Endothelial cell of umbilical vein (primary cell): ENCODE measurements at regions not wholly inside any gene's neighbourhood (a gene's known extent, or its start where the extent isn't known, plus 50 kb on each side); places are given as distances from the start of the nearest gene placed in this dataset.

Source experiments
- BruUV-seq: library from RNA; stranded (reverse); fragments of 400-500 nt; replicated peaks from 2 replicates; lab custom pipeline; 2021; lab: Mats Ljungman, UMichigan
- CTCF ChIA-PET: fragments of 300-600, 350-600 bp; sonication (Branson Sonifier 250); formaldehyde crosslinking; loops from one replicate; lab custom pipeline; 2021; ENCODE audit warnings: antibody characterized with exemption, inconsistent platforms; lab: Charles Lee
- POLR2A ChIA-PET: fragments of 300-600, 350-600 bp; sonication (Branson Sonifier 250); formaldehyde crosslinking; loops from one replicate; lab custom pipeline; 2021; ENCODE audit warnings: antibody characterized with exemption, inconsistent platforms; lab: Charles Lee
- DNase-seq: peaks from one replicate; pipeline ENCODE4 v3.0.0-alpha.2; 2011; ENCODE audit warnings: low read depth, low spot score
- FAIRE-seq: peaks from 2 replicates; lab custom pipeline; 2011; peaks lifted over from hg19 to GRCh38; lab: Jason Lieb, UNC
- H2AFZ ChIP-seq: 2 replicates; pipeline ENCODE4 v1.6.0; 2012; ENCODE audit warnings: low read depth, low read length, control low read depth, inconsistent platforms
- H3K27ac ChIP-seq: 2 replicates; pipeline ENCODE4 v1.5.1; 2011; ENCODE audit warnings: low read depth, mild to moderate bottlenecking, control low read depth, low read length, moderate library complexity; ENCODE audit not compliant: insufficient read depth
- H3K27me3 ChIP-seq, 2 experiments: 2 replicates each; pipeline versions ENCODE4 v1.6.0 to v1.6.1; 2011; ENCODE audit warnings: low read length in 2 of 2, mixed read lengths in 1 of 2; ENCODE audit not compliant: control insufficient read depth in 2 of 2, insufficient read depth in 2 of 2
- H3K36me3 ChIP-seq, 2 experiments: 2 replicates in 1 of 2; 3 replicates in 1 of 2; pipeline ENCODE4 v1.5.1; 2011; ENCODE audit warnings: low read length in 2 of 2, mild to moderate bottlenecking in 1 of 2, moderate library complexity in 1 of 2; ENCODE audit not compliant: control insufficient read depth in 2 of 2, insufficient read depth in 2 of 2; ENCODE audit errors: extremely low read depth in 1 of 2
- H3K4me1 ChIP-seq: 3 replicates; pipeline ENCODE4 v1.5.1; 2011; ENCODE audit warnings: mild to moderate bottlenecking, low read length; ENCODE audit not compliant: control insufficient read depth, insufficient read depth; ENCODE audit errors: extremely low read depth
- H3K4me2 ChIP-seq: 2 replicates; pipeline ENCODE4 v1.6.1; 2011; ENCODE audit warnings: low read length, control low read depth, mixed read lengths; ENCODE audit not compliant: insufficient read depth
- H3K4me3 ChIP-seq, 3 experiments: fragments of 200-600 bp in 1 of 3; sonication (generic), shearing (Covaris generic) in 1 of 3; replicated peaks in 1 of 3; 2 replicates each; pipeline ENCODE4 v1.5.1; 2011 to 2016; ENCODE audit warnings: control low read depth in 3 of 3, low read length in 3 of 3, mild to moderate bottlenecking in 2 of 3, inconsistent platforms in 1 of 3, low read depth in 1 of 3, moderate library complexity in 1 of 3; ENCODE audit not compliant: insufficient read depth in 1 of 3
- H3K79me2 ChIP-seq: 2 replicates; pipeline ENCODE4 v1.6.0; 2012; ENCODE audit warnings: low read length, inconsistent platforms; ENCODE audit not compliant: control insufficient read depth, insufficient read depth
- H3K9ac ChIP-seq: replicated peaks from 2 replicates; pipeline ENCODE3; 2011; ENCODE audit warnings: low read length, control low read depth; ENCODE audit not compliant: insufficient read depth; ENCODE audit errors: extremely low read depth
- H3K9me1 ChIP-seq: replicated peaks from 3 replicates; pipeline ENCODE4 v1.6.0; 2011; ENCODE audit warnings: mild to moderate bottlenecking, low read length; ENCODE audit not compliant: control insufficient read depth, insufficient read depth; ENCODE audit errors: extremely low read depth
- H3K9me3 ChIP-seq: replicated peaks from 2 replicates; pipeline ENCODE4 v1.5.1; 2012; ENCODE audit warnings: low read length, inconsistent platforms; ENCODE audit not compliant: control insufficient read depth, insufficient read depth
- H4K20me1 ChIP-seq: replicated peaks from 2 replicates; pipeline ENCODE3; 2011; ENCODE audit warnings: mild to moderate bottlenecking, low read length; ENCODE audit not compliant: control insufficient read depth, insufficient read depth; ENCODE audit errors: extremely low read depth
- EZH2 ChIP-seq: IDR thresholded peaks from 2 replicates; pipeline ENCODE4 v1.6.1; 2012; ENCODE audit warnings: borderline replicate concordance, low read depth, mild to moderate bottlenecking, moderate library complexity, low read length, inconsistent platforms; ENCODE audit not compliant: severe bottlenecking
- FOS ChIP-seq: IDR thresholded peaks from 2 replicates; pipeline ENCODE4 v1.6.1; 2011; ENCODE audit warnings: mild to moderate bottlenecking, low read length, moderate library complexity, borderline replicate concordance; ENCODE audit not compliant: insufficient read depth
- GATA2 ChIP-seq: IDR thresholded peaks from 2 replicates; pipeline ENCODE4 v1.7.0; 2011; ENCODE audit warnings: low read depth, mild to moderate bottlenecking, moderate library complexity, mixed read lengths, low read length; ENCODE audit not compliant: insufficient read length, insufficient read depth
- JUN ChIP-seq: IDR thresholded peaks from 2 replicates; pipeline ENCODE4 v1.6.1; 2011; ENCODE audit warnings: borderline replicate concordance, low read depth; ENCODE audit not compliant: insufficient read length, insufficient read depth
- MYC ChIP-seq: IDR thresholded peaks from one replicate; pipeline ENCODE4 v1.6.1; 2011; ENCODE audit warnings: mild to moderate bottlenecking, low read depth, low read length
- POLR2A ChIP-seq: IDR thresholded peaks from 2 replicates; pipeline ENCODE4 v1.6.1; 2012; ENCODE audit warnings: low read depth, mild to moderate bottlenecking, control low read depth, low read length
- POLR2AphosphoS5 ChIP-seq: IDR thresholded peaks from 2 replicates; pipeline ENCODE4 v1.6.1; 2012; ENCODE audit warnings: low read depth, mild to moderate bottlenecking, control low read depth, low read length, moderate library complexity; ENCODE audit not compliant: insufficient read depth
- dilution Hi-C: fragments of 300-500 bp; cut with MboI; formaldehyde crosslinking; loops from one replicate; pipeline ENCODE4 v1.15.0; 2019; ENCODE audit warnings: low sequenced_read_pairs; ENCODE audit not compliant: extremely low pct_ligation_motif_present
- intact Hi-C: fragments of 100-400 bp; cut with micrococcal nuclease; formaldehyde crosslinking; loops from one replicate; pipeline ENCODE4 v1.10.0; 2022
- TF ChIP-seq, protein P1 (sequence below), 2 donors: IDR thresholded peaks; 1 replicate in 1 of 2; 2 replicates in 1 of 2; pipeline ENCODE4 v1.5.1; 2011; ENCODE audit warnings: low read length in 2 of 2, mild to moderate bottlenecking in 2 of 2, moderate library complexity in 2 of 2, control low read depth in 1 of 2, inconsistent platforms in 1 of 2, low read depth in 1 of 2; ENCODE audit not compliant: insufficient read depth in 1 of 2; ENCODE audit errors: extremely low read depth in 1 of 2
- TF ChIP-seq, protein P2 (sequence below): IDR thresholded peaks from 2 replicates; pipeline ENCODE4 v1.6.1; 2011; ENCODE audit not compliant: insufficient read depth, insufficient read length

DNA sequence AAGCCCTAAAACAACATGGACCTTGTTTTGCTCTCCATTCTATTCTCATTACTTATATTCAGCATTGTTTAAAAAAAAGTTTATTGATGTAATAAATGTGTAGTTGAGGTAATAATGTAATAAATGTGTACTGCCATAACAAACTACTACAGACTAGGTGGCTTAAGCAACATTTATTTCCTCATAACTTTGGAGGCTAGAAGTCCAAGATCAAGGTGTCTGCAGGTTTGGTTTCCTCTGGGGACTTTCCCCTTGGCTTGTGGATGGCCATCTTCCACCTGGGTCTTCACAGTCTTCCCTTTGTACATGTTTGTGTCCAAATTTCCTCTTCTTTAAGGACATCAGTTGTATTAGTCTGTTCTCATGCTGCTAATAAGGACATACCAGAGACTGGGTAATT, 93.1 kb downstream of the LMO4 start:
- DNase-seq = no peak
- H3K36me3 ChIP-seq = no peaks in the 10 kb centered on the region
- intact Hi-C loops (no loop called here), dilution Hi-C loops (no loop called here)
- H3K9me1 ChIP-seq = no peaks in the 10 kb centered on the region
- no peak overlapping the region for H2AFZ ChIP-seq
- no peaks in the 10 kb centered on the region for H4K20me1 ChIP-seq
- H3K4me2 ChIP-seq = no peak overlapping the region
- ChIA-PET CTCF (no interaction called here), POLR2A (no interaction called here)
- TF ChIP-seq POLR2AphosphoS5 = no peak
- no peak for TF ChIP-seq MYC
- no peak for TF ChIP-seq POLR2A
- no peak for TF ChIP-seq EZH2
- no peak for TF ChIP-seq GATA2
- TF ChIP-seq, protein P1, sequence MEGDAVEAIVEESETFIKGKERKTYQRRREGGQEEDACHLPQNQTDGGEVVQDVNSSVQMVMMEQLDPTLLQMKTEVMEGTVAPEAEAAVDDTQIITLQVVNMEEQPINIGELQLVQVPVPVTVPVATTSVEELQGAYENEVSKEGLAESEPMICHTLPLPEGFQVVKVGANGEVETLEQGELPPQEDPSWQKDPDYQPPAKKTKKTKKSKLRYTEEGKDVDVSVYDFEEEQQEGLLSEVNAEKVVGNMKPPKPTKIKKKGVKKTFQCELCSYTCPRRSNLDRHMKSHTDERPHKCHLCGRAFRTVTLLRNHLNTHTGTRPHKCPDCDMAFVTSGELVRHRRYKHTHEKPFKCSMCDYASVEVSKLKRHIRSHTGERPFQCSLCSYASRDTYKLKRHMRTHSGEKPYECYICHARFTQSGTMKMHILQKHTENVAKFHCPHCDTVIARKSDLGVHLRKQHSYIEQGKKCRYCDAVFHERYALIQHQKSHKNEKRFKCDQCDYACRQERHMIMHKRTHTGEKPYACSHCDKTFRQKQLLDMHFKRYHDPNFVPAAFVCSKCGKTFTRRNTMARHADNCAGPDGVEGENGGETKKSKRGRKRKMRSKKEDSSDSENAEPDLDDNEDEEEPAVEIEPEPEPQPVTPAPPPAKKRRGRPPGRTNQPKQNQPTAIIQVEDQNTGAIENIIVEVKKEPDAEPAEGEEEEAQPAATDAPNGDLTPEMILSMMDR (IDR thresholded peaks at IDR 0.05; ENCODE audit: extremely low read depth in 1 of 2, insufficient read depth in 1 of 2, low read depth in 1 of 2, low read length in 2 of 2) = no peak
- TF ChIP-seq FOS = no peak
- TF ChIP-seq, protein P2, sequence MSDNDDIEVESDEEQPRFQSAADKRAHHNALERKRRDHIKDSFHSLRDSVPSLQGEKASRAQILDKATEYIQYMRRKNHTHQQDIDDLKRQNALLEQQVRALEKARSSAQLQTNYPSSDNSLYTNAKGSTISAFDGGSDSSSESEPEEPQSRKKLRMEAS = no peak
- no peak for TF ChIP-seq JUN
- no peaks in the 10 kb centered on the region for H3K79me2 ChIP-seq
- FAIRE-seq = no peak
- no peaks in the 10 kb centered on the region for H3K27me3 ChIP-seq
- no peak overlapping the region for H3K9ac ChIP-seq
- no peak overlapping the region for H3K4me3 ChIP-seq
- no TSS peak for BruUV-seq
- no peak overlapping the region for H3K27ac ChIP-seq
- no peaks in the 10 kb centered on the region for H3K9me3 ChIP-seq
- no peaks in the 10 kb centered on the region for H3K4me1 ChIP-seq
